SK-N-SH treated with all-trans-retinoic acid at 6 μM for 48 hours (cell line): ENCODE measurements at regions not wholly inside any gene's neighbourhood (a gene's known extent, or its start where the extent isn't known, plus 50 kb on each side); places are given as distances from the start of the nearest gene placed in this dataset.

ENCODE experiments used
- ZC3H10 ChIP-seq: fragments of 250-450 bp; sonication (Bioruptor Pico); IDR thresholded peaks from 2 replicates; pipeline ENCODE4 v1.5.1; 2021; ENCODE audit warnings: mild to moderate bottlenecking, moderate library complexity
- ZFP3 ChIP-seq: fragments of 250-450 bp; sonication (Bioruptor Pico); IDR thresholded peaks from 2 replicates; pipeline ENCODE4 v1.5.0; 2020; ENCODE audit warnings: mild to moderate bottlenecking, moderate library complexity

GRCh38 chr3:124273651-124274050 lies 281.7 kb upstream of the ROPN1 start:
- no peak for TF ChIP-seq ZC3H10
- no peak for TF ChIP-seq ZFP3 (CRISPR knock-in tag)
